SK-N-SH (cell line): ENCODE measurements at regions not wholly inside any gene's neighbourhood (a gene's known extent, or its start where the extent isn't known, plus 50 kb on each side); places are given as distances from the start of the nearest gene placed in this dataset.

Experiments used
- CTCF ChIA-PET: fragments of 300-600, 350-600 bp; formaldehyde crosslinking; extraction: SDS; loops from one replicate; lab custom pipeline; 2021; lab: Yijun Ruan, JAX
- POLR2A ChIA-PET: fragments of 350-600 bp; sonication (Branson Sonifier 250); formaldehyde crosslinking; extraction: SDS; loops from one replicate; lab custom pipeline; 2020; ENCODE audit warnings: antibody characterized with exemption, inconsistent platforms; lab: Yijun Ruan, JAX
- DNase-seq: peaks from one replicate; pipeline ENCODE4 v3.0.0; 2012
- H2AFZ ChIP-seq: fragments of 200-600 bp; sonication (generic); 2 replicates; pipeline ENCODE4 v1.8.1; 2016; ENCODE audit warnings: antibody characterized with exemption, mild to moderate bottlenecking, low read depth
- H3F3A ChIP-seq: fragments of 200-600 bp; sonication (generic); replicated peaks from 2 replicates; pipeline ENCODE3; 2016; ENCODE audit warnings: antibody characterized with exemption, mild to moderate bottlenecking; ENCODE audit not compliant: insufficient read depth
- H3K27ac ChIP-seq, 2 experiments: fragments of 200-500 bp in 1 of 2; fragments of 200-600 bp in 1 of 2; sonication (Bioruptor generic) in 1 of 2; sonication (generic), shearing (Covaris generic) in 1 of 2; 2 replicates each; pipeline versions ENCODE4 v1.5.1 to v1.6.1; 2014 to 2016; ENCODE audit warnings: low read depth in 2 of 2, inconsistent platforms in 1 of 2, low read length in 1 of 2, mild to moderate bottlenecking in 1 of 2, mixed read lengths in 1 of 2
- H3K27me3 ChIP-seq: fragments of 200-600 bp; sonication (generic), shearing (Covaris generic); 2 replicates; pipeline ENCODE4 v1.6.1; 2016; ENCODE audit warnings: mixed run types; ENCODE audit not compliant: insufficient read depth
- H3K36me3 ChIP-seq, 2 experiments: fragments of 200-500 bp in 1 of 2; fragments of 200-600 bp in 1 of 2; sonication (Bioruptor generic) in 1 of 2; sonication (generic) in 1 of 2; replicated peaks in 1 of 2; 2 replicates each; pipeline versions ENCODE3 to v1.5.1; 2014 to 2016; ENCODE audit warnings: low read length in 1 of 2, mild to moderate bottlenecking in 1 of 2; ENCODE audit not compliant: insufficient read depth in 2 of 2, control insufficient read depth in 1 of 2
- H3K4me1 ChIP-seq, 2 experiments: fragments of 200-500 bp in 1 of 2; fragments of 200-600 bp in 1 of 2; sonication (Bioruptor generic) in 1 of 2; sonication (generic), shearing (Covaris generic) in 1 of 2; 2 replicates each; pipeline versions ENCODE4 v1.5.1 to v1.6.1; 2014 to 2016; ENCODE audit warnings: low read depth in 1 of 2, low read length in 1 of 2, mixed run types in 1 of 2; ENCODE audit not compliant: insufficient read depth in 2 of 2, control insufficient read depth in 1 of 2
- H3K4me2 ChIP-seq: fragments of 200-600 bp; sonication (generic), shearing (Covaris generic); 2 replicates; pipeline ENCODE4 v1.6.1; 2017; ENCODE audit warnings: mixed run types
- H3K4me3 ChIP-seq, 2 experiments: fragments of 200-500 bp in 1 of 2; fragments of 200-600 bp in 1 of 2; sonication (Bioruptor generic) in 1 of 2; sonication (generic), shearing (Covaris generic) in 1 of 2; 2 replicates each; pipeline versions ENCODE4 v1.5.1 to v1.8.1; 2014 to 2016; ENCODE audit warnings: low read depth in 2 of 2, inconsistent platforms in 1 of 2, low read length in 1 of 2, mild to moderate bottlenecking in 1 of 2, mixed read lengths in 1 of 2, moderate library complexity in 1 of 2
- H3K79me2 ChIP-seq: fragments of 200-600 bp; sonication (generic); 2 replicates; pipeline ENCODE4 v1.8.1; 2017; ENCODE audit warnings: mild to moderate bottlenecking; ENCODE audit not compliant: insufficient read depth
- H3K9ac ChIP-seq: fragments of 200-600 bp; sonication (generic); 2 replicates; pipeline ENCODE4 v1.6.1; 2017; ENCODE audit warnings: mixed run types
- H3K9me2 ChIP-seq: fragments of 200-600 bp; sonication (generic); 2 replicates; pipeline ENCODE4 v1.6.1; 2017; ENCODE audit warnings: mixed run types
- H3K9me3 ChIP-seq: fragments of 200-600 bp; sonication (generic); 2 replicates; pipeline ENCODE4 v1.6.1; 2017; ENCODE audit warnings: mixed run types, mild to moderate bottlenecking, moderate library complexity
- H4K20me1 ChIP-seq: fragments of 200-600 bp; sonication (generic); 2 replicates; pipeline ENCODE4 v1.6.1; 2017; ENCODE audit warnings: mild to moderate bottlenecking, mixed run types; ENCODE audit not compliant: insufficient read depth
- FOXM1 ChIP-seq: IDR thresholded peaks from 2 replicates; pipeline ENCODE4 v1.4.0; 2012; ENCODE audit warnings: low read depth, mild to moderate bottlenecking
- MAX ChIP-seq: IDR thresholded peaks from 2 replicates; pipeline ENCODE4 v1.4.0; 2012; ENCODE audit warnings: low read depth
- MXI1 ChIP-seq: IDR thresholded peaks from 2 replicates; pipeline ENCODE4 v1.6.1; 2012; ENCODE audit warnings: mild to moderate bottlenecking, low read depth, low read length, improper control_type of control experiment
- PBX3 ChIP-seq: IDR thresholded peaks from 2 replicates; pipeline ENCODE4; 2012
- RAD21 ChIP-seq: IDR thresholded peaks from 2 replicates; pipeline ENCODE4 v1.6.1; 2012; ENCODE audit warnings: mild to moderate bottlenecking, low read length
- RCOR1 ChIP-seq: fragments of 150-350 bp; IDR thresholded peaks from 2 replicates; pipeline ENCODE4 v1.6.1; 2017; ENCODE audit warnings: antibody characterized with exemption, low read length
- REST ChIP-seq: IDR thresholded peaks from 2 replicates; pipeline ENCODE4 v1.6.1; 2012; ENCODE audit warnings: mild to moderate bottlenecking, low read depth, low read length, moderate library complexity
- SMC3 ChIP-seq: IDR thresholded peaks from 2 replicates; pipeline ENCODE4 v1.6.1; 2012; ENCODE audit warnings: low read depth, low read length, improper control_type of control experiment
- TAF1 ChIP-seq: IDR thresholded peaks from 2 replicates; pipeline ENCODE4 v1.6.1; 2012; ENCODE audit warnings: low read depth, mild to moderate bottlenecking, low read length, moderate library complexity, borderline replicate concordance
- TEAD4 ChIP-seq: IDR thresholded peaks from 2 replicates; pipeline ENCODE4 v1.4.0; 2012; ENCODE audit warnings: mild to moderate bottlenecking, borderline replicate concordance; ENCODE audit not compliant: insufficient read depth
- USF1 ChIP-seq: IDR thresholded peaks from 2 replicates; pipeline ENCODE4 v1.4.0; 2012; ENCODE audit warnings: low read depth, borderline replicate concordance
- ZBTB33 ChIP-seq: IDR thresholded peaks from 2 replicates; pipeline ENCODE4 v1.4.0; 2012; ENCODE audit warnings: low read depth, borderline replicate concordance
- WGBS: methylation state at CpG from one replicate; pipeline ENCODE4 v1.1.6; 2017; ENCODE audit warnings: low lambda C conversion rate; 5-methylcytosine and 5-hydroxymethylcytosine counted together

- Histone ChIP-seq H3K27ac (no peak overlapping the region), H3K4me3 (no peak overlapping the region), H2AFZ (peak overlapping the region; percentile 28; the same call in 1 of the 2 replicates), H3F3A (no peaks in the 10 kb centered on the region), H3K36me3 (no peaks in the 10 kb centered on the region), H3K9me2 (no peaks in the 10 kb centered on the region), H3K4me2 (no peak overlapping the region), H4K20me1 (no peaks in the 10 kb centered on the region), H3K4me1 (no peaks in the 10 kb centered on the region), H3K27me3 (no peaks in the 10 kb centered on the region), H3K9ac (no peak overlapping the region), H3K79me2 (no peaks in the 10 kb centered on the region), H3K9me3 (no peaks in the 10 kb centered on the region)
- TF ChIP-seq PBX3 (no peak), REST (no peak), RAD21 (no peak), RCOR1 (no peak), SMC3 (no peak), ZBTB33 (no peak), FOXM1 (no peak), MXI1 (no peak), MAX (no peak), USF1 (no peak), TEAD4 (no peak), TAF1 (no peak)
- POLR2A ChIA-PET = no interaction called here
- no peak for DNase-seq
- CTCF ChIA-PET = interaction anchor here (1.7 kb wide), 1 partner anchor 9 kb away, joined by 5 read pairs; no protein-coding TSS in a partner anchor
- WGBS = 87% methylated on average over 3 of the region's 3 CpGs
These were observed 53.8 kb upstream of the CCDC68 start for GRCh38 chr18:55013086-55013485.
